ENCODE measurements at regions not wholly inside any gene's neighbourhood (a gene's known extent, or its start where the extent isn't known, plus 50 kb on each side); places are given as distances from the start of the nearest gene placed in this dataset.
"Not testable (repeated sequence)": the region's sequence is repeated elsewhere in the genome, so short reads cannot be mapped to it uniquely, and the experiment has no call there.

- no peaks in the 10 kb centered on the region for H3K4me1 Mint-ChIP-seq (ENCODE audit: low read depth)
- H3K9me3 Mint-ChIP-seq: no peaks in the 10 kb centered on the region
- H3K27me3 Mint-ChIP-seq: no peaks in the 10 kb centered on the region
- POLR2A ChIA-PET: no interaction called here
- no peak overlapping the region for H3K4me3 Mint-ChIP-seq
- H3K27ac Mint-ChIP-seq: no peak overlapping the region
- no peak for DNase-seq
- CTCF ChIA-PET: no interaction called here
- intact Hi-C loops (cut with micrococcal nuclease): no loop called here
- no peaks in the 10 kb centered on the region for H3K36me3 Mint-ChIP-seq
These were observed 522.2 kb downstream of the CSNK1G3 start for GRCh38 chr5:124034083-124034700.

- intact Hi-C loops (cut with micrococcal nuclease): no loop called here
- no peak overlapping the region for H3K27ac Mint-ChIP-seq
- no peaks in the 10 kb centered on the region for H3K36me3 Mint-ChIP-seq
- H3K4me1 Mint-ChIP-seq (ENCODE audit: low read depth): no peaks in the 10 kb centered on the region
- H3K27me3 Mint-ChIP-seq: no peaks in the 10 kb centered on the region
- no peak for DNase-seq
- no peak overlapping the region for H3K4me3 Mint-ChIP-seq
- H3K9me3 Mint-ChIP-seq: no peaks in the 10 kb centered on the region
- POLR2A ChIA-PET: no interaction called here
- CTCF ChIA-PET: no interaction called here
These were observed 518.1 kb downstream of the CSNK1G3 start for GRCh38 chr5:124030043-124030491.

GRCh38 chr5:124027441-124027840, 515.5 kb downstream of the CSNK1G3 start:
- DNase-seq: no peak
- no peak overlapping the region for H3K4me3 Mint-ChIP-seq
- H3K27ac Mint-ChIP-seq: no peak overlapping the region
- intact Hi-C loops (cut with micrococcal nuclease): no loop called here
- ChIA-PET CTCF (no interaction called here), POLR2A (no interaction called here)
- no peaks in the 10 kb centered on the region for H3K9me3 Mint-ChIP-seq
- H3K36me3 Mint-ChIP-seq: no peaks in the 10 kb centered on the region
- no peaks in the 10 kb centered on the region for H3K27me3 Mint-ChIP-seq
- H3K4me1 Mint-ChIP-seq (ENCODE audit: low read depth): no peaks in the 10 kb centered on the region

- POLR2A ChIA-PET: no interaction called here
- H3K36me3 Mint-ChIP-seq: no peaks in the 10 kb centered on the region
- no peak overlapping the region for H3K27ac Mint-ChIP-seq
- CTCF ChIA-PET: no interaction called here
- no peak for DNase-seq
- no peaks in the 10 kb centered on the region for H3K4me1 Mint-ChIP-seq (ENCODE audit: low read depth)
- H3K9me3 Mint-ChIP-seq: peaks cover 9% of the 10 kb centered on the region
- intact Hi-C loops (cut with micrococcal nuclease): no loop called here
- H3K27me3 Mint-ChIP-seq: no peaks in the 10 kb centered on the region
- no peak overlapping the region for H3K4me3 Mint-ChIP-seq
These were observed 513.4 kb downstream of the CSNK1G3 start for GRCh38 chr5:124025306-124025845.

- Mint-ChIP-seq H3K4me3 (no peak overlapping the region), H3K4me1 (ENCODE audit: low read depth) (no peaks in the 10 kb centered on the region), H3K27me3 (no peaks in the 10 kb centered on the region), H3K9me3 (peaks cover 15% of the 10 kb centered on the region), H3K27ac (no peak overlapping the region), H3K36me3 (no peaks in the 10 kb centered on the region)
- ChIA-PET POLR2A (no interaction called here), CTCF (no interaction called here)
- no peak for DNase-seq
- intact Hi-C loops (cut with micrococcal nuclease): no loop called here
These were observed 511.0 kb downstream of the CSNK1G3 start for GRCh38 chr5:124022966-124023365.

GRCh38 chr5:124021776-124022175, 509.8 kb downstream of the CSNK1G3 start:
- Mint-ChIP-seq H3K36me3 (no peaks in the 10 kb centered on the region), H3K27me3 (no peaks in the 10 kb centered on the region), H3K9me3 (peaks cover 15% of the 10 kb centered on the region), H3K27ac (no peak overlapping the region), H3K4me3 (no peak overlapping the region), H3K4me1 (ENCODE audit: low read depth) (no peaks in the 10 kb centered on the region)
- DNase-seq: no peak
- ChIA-PET POLR2A (no interaction called here), CTCF (no interaction called here)
- intact Hi-C loops (cut with micrococcal nuclease): no loop called here

- no peak for DNase-seq
- Mint-ChIP-seq H3K36me3 (no peaks in the 10 kb centered on the region), H3K4me3 (no peak overlapping the region), H3K9me3 (peaks cover 15% of the 10 kb centered on the region), H3K27ac (no peak overlapping the region), H3K4me1 (ENCODE audit: low read depth) (no peaks in the 10 kb centered on the region), H3K27me3 (no peaks in the 10 kb centered on the region)
- CTCF ChIA-PET: no interaction called here
- POLR2A ChIA-PET: no interaction called here
- intact Hi-C loops (cut with micrococcal nuclease): no loop called here
These were observed 509.2 kb downstream of the CSNK1G3 start for GRCh38 chr5:124021066-124021641.

- CTCF ChIA-PET; H3K27ac Mint-ChIP-seq; H3K36me3 Mint-ChIP-seq; H3K4me1 Mint-ChIP-seq (ENCODE audit: low read depth); intact Hi-C loops (cut with micrococcal nuclease); H3K27me3 Mint-ChIP-seq; DNase-seq; H3K4me3 Mint-ChIP-seq; POLR2A ChIA-PET: not testable (repeated sequence)
- H3K9me3 Mint-ChIP-seq: peaks cover 26% of the 10 kb centered on the region
These were observed 505.3 kb downstream of the CSNK1G3 start for GRCh38 chr5:124017321-124017720.

- intact Hi-C loops (cut with micrococcal nuclease): no loop called here
- no peaks in the 10 kb centered on the region for H3K4me1 Mint-ChIP-seq (ENCODE audit: low read depth)
- ChIA-PET POLR2A (no interaction called here), CTCF (no interaction called here)
- no peak overlapping the region for H3K4me3 Mint-ChIP-seq
- no peak overlapping the region for H3K27ac Mint-ChIP-seq
- H3K27me3 Mint-ChIP-seq: no peaks in the 10 kb centered on the region
- H3K9me3 Mint-ChIP-seq: peaks cover 33% of the 10 kb centered on the region
- no peaks in the 10 kb centered on the region for H3K36me3 Mint-ChIP-seq
- no peak for DNase-seq
These were observed 495.9 kb downstream of the CSNK1G3 start for GRCh38 chr5:124007675-124008398.

- no peaks in the 10 kb centered on the region for H3K36me3 Mint-ChIP-seq
- no peaks in the 10 kb centered on the region for H3K4me1 Mint-ChIP-seq (ENCODE audit: low read depth)
- CTCF ChIA-PET: no interaction called here
- no peak overlapping the region for H3K27ac Mint-ChIP-seq
- intact Hi-C loops (cut with micrococcal nuclease): no loop called here
- POLR2A ChIA-PET: no interaction called here
- H3K27me3 Mint-ChIP-seq: no peaks in the 10 kb centered on the region
- no peak overlapping the region for H3K4me3 Mint-ChIP-seq
- peaks cover 5% of the 10 kb centered on the region for H3K9me3 Mint-ChIP-seq
- no peak for DNase-seq
These were observed 489.1 kb downstream of the CSNK1G3 start for GRCh38 chr5:124001036-124001615.

GRCh38 chr5:124000538-124000937, 488.6 kb downstream of the CSNK1G3 start:
- POLR2A ChIA-PET: no interaction called here
- H3K9me3 Mint-ChIP-seq: peaks cover 3% of the 10 kb centered on the region
- intact Hi-C loops (cut with micrococcal nuclease): no loop called here
- no peak for DNase-seq
- H3K27ac Mint-ChIP-seq: no peak overlapping the region
- H3K36me3 Mint-ChIP-seq: no peaks in the 10 kb centered on the region
- H3K27me3 Mint-ChIP-seq: no peaks in the 10 kb centered on the region
- H3K4me1 Mint-ChIP-seq (ENCODE audit: low read depth): no peaks in the 10 kb centered on the region
- H3K4me3 Mint-ChIP-seq: no peak overlapping the region
- CTCF ChIA-PET: no interaction called here

- Mint-ChIP-seq H3K36me3 (no peaks in the 10 kb centered on the region), H3K27me3 (no peaks in the 10 kb centered on the region), H3K4me3 (no peak overlapping the region), H3K4me1 (ENCODE audit: low read depth) (no peaks in the 10 kb centered on the region), H3K9me3 (peaks cover 3% of the 10 kb centered on the region), H3K27ac (no peak overlapping the region)
- no peak for DNase-seq
- ChIA-PET CTCF (no interaction called here), POLR2A (no interaction called here)
- intact Hi-C loops (cut with micrococcal nuclease): no loop called here
These were observed 485.7 kb downstream of the CSNK1G3 start for GRCh38 chr5:123997462-123998215.

All from activated CD4-positive, alpha-beta memory T cell treated with anti-CD3 and anti-CD28 coated beads for 36 hours (primary cell).